BE2C (cell line): ENCODE measurements at regions not wholly inside any gene's neighbourhood (a gene's known extent, or its start where the extent isn't known, plus 50 kb on each side); places are given as distances from the start of the nearest gene placed in this dataset.

ENCODE experiments used
- DNase-seq: peaks from one replicate; pipeline ENCODE4 v3.0.0-alpha.2; 2020
- H3K27me3 ChIP-seq: fragments of 250-450 bp; sonication (Bioruptor Pico); 2 replicates; pipeline ENCODE4 v1.5.1; 2020; ENCODE audit warnings: mild to moderate bottlenecking
- H3K36me3 ChIP-seq: fragments of 250-450 bp; sonication (Bioruptor Pico); 2 replicates; pipeline ENCODE4 v1.5.1; 2020; ENCODE audit warnings: mild to moderate bottlenecking
- H3K4me1 ChIP-seq: fragments of 250-450 bp; sonication (Bioruptor Pico); 2 replicates; pipeline ENCODE4 v1.5.1; 2020
- H3K4me3 ChIP-seq: 2 replicates; pipeline ENCODE4 v1.5.1; 2011; ENCODE audit warnings: low read depth, low read length
- H3K9me3 ChIP-seq: fragments of 250-450 bp; sonication (Bioruptor Pico); 2 replicates; pipeline ENCODE4 v1.5.1; 2020
- TF ChIP-seq, protein P1 (sequence below): IDR thresholded peaks from 2 replicates; pipeline ENCODE4 v1.5.1; 2012; ENCODE audit warnings: mild to moderate bottlenecking, low read depth, low read length

DNA sequence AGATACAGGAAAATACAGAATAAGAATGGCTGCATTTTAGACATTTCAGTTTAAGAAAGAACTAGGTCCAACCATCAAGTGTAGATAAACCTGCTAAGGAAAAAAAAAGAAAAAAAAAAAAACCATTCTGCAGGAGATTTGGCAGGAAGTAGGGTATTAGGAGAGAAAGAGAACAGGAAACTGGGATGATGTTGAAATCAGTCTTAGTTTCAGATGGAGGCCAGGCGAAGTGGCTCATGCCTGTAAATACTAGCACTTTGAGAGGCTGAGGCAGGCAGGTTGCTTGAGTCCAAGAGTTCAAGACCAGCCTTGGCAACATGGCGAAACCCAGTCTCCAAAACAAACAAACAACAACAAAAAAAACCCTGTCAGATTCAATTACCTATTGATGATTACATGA is 120.2 kb downstream of the RAB11FIP2 start:
- no peaks in the 10 kb centered on the region for H3K36me3 ChIP-seq
- TF ChIP-seq, protein P1, sequence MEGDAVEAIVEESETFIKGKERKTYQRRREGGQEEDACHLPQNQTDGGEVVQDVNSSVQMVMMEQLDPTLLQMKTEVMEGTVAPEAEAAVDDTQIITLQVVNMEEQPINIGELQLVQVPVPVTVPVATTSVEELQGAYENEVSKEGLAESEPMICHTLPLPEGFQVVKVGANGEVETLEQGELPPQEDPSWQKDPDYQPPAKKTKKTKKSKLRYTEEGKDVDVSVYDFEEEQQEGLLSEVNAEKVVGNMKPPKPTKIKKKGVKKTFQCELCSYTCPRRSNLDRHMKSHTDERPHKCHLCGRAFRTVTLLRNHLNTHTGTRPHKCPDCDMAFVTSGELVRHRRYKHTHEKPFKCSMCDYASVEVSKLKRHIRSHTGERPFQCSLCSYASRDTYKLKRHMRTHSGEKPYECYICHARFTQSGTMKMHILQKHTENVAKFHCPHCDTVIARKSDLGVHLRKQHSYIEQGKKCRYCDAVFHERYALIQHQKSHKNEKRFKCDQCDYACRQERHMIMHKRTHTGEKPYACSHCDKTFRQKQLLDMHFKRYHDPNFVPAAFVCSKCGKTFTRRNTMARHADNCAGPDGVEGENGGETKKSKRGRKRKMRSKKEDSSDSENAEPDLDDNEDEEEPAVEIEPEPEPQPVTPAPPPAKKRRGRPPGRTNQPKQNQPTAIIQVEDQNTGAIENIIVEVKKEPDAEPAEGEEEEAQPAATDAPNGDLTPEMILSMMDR = no peak
- no peaks in the 10 kb centered on the region for H3K4me1 ChIP-seq
- DNase-seq = no peak
- peaks cover 4% of the 10 kb centered on the region; the same call in 1 of the 2 replicates for H3K27me3 ChIP-seq
- no peaks in the 10 kb centered on the region for H3K9me3 ChIP-seq
- no peak overlapping the region for H3K4me3 ChIP-seq

DNA sequence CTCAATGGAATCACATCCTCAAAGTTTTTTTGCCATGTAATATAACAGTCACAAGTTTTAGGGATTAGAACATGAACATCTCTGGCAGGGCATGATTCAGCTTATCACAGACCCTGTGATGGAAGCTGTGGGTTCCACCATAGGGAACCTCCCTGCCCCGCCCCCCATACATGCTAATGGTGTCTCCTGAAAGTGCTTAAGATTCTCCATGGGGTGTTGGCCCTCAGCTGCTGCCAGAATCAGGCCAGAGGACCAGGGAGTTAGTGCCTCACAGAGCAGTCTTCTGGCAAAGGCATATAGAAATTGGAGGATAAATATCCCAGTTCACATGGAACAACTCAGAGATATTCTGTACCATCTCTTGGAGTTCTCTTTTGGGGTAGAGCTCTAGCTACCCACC is 119.4 kb downstream of the RAB11FIP2 start:
- Histone ChIP-seq H3K9me3 (no peaks in the 10 kb centered on the region), H3K4me3 (no peak overlapping the region), H3K36me3 (no peaks in the 10 kb centered on the region), H3K27me3 (no peaks in the 10 kb centered on the region), H3K4me1 (no peaks in the 10 kb centered on the region)
- TF ChIP-seq, protein P1 = no peak
- no peak for DNase-seq

DNA sequence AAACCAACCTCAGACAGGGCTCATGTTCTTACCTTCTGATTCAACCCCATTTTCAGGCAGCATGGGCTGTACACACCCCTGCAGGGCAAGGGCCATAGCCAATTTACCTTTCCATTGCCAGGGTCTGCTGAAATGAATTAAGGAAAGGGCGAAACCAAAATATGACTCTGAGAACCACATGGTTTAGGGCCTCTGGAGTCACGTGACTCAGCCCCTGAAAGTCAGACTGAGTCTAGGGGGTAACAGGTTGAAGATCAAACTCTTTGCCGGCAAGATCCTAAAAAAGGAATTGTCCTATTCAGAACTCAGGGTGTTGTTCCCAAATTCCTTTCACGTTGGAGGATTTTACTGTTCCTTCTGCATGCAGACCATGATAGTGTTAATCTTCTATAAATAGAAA is 118.9 kb downstream of the RAB11FIP2 start:
- TF ChIP-seq, protein P1 = no peak
- no peaks in the 10 kb centered on the region for H3K4me1 ChIP-seq
- no peak overlapping the region for H3K4me3 ChIP-seq

DNA sequence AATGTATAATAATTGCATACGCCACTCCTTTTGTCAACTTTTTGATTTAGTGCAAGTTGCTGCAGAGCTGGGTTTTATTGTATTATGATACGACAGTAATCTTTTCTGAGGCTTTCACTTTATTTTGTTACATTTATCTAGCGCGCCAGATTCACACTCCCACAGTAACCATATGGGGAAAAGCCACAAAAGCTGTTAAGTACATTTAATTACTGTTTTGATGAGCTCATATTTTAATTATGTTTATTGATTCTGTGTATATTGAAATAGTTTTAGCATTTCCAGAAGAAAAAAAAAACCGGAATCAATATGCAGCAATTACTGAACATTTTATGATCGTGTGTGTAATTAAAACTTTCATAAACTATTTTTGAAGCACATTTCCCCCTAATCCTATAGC is 118.5 kb downstream of the RAB11FIP2 start:
- Histone ChIP-seq H3K4me1 (no peaks in the 10 kb centered on the region), H3K27me3 (no peaks in the 10 kb centered on the region), H3K4me3 (no peak overlapping the region), H3K36me3 (no peaks in the 10 kb centered on the region), H3K9me3 (no peaks in the 10 kb centered on the region)
- TF ChIP-seq, protein P1 = no peak
- DNase-seq = no peak

More for the DNA sequence above, 118.9 kb downstream of the RAB11FIP2 start:
- H3K9me3 ChIP-seq = no peaks in the 10 kb centered on the region
- DNase-seq = no peak
- H3K27me3 ChIP-seq = no peaks in the 10 kb centered on the region
- H3K36me3 ChIP-seq = no peaks in the 10 kb centered on the region

DNA sequence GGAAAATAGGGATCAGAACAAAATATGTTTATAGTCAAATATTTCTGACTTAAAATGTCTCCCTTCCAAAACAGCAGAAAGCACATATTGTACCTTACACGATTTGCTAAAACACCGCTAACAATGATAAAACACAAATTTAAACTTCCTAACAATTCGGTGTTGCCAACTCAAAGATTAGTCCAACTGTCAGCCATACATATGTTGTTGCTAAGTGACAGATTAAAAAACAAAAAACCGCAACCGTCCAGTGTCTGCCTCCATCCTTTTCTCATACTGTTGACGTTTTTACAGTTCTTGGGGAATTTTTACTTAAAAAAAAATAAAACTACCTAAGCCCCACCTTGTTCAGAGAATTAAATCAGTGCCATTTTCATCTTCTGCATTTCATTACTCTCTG is 118.0 kb downstream of the RAB11FIP2 start:
- TF ChIP-seq, protein P1 = no peak
- no peak overlapping the region for H3K4me3 ChIP-seq
- no peak for DNase-seq

DNA sequence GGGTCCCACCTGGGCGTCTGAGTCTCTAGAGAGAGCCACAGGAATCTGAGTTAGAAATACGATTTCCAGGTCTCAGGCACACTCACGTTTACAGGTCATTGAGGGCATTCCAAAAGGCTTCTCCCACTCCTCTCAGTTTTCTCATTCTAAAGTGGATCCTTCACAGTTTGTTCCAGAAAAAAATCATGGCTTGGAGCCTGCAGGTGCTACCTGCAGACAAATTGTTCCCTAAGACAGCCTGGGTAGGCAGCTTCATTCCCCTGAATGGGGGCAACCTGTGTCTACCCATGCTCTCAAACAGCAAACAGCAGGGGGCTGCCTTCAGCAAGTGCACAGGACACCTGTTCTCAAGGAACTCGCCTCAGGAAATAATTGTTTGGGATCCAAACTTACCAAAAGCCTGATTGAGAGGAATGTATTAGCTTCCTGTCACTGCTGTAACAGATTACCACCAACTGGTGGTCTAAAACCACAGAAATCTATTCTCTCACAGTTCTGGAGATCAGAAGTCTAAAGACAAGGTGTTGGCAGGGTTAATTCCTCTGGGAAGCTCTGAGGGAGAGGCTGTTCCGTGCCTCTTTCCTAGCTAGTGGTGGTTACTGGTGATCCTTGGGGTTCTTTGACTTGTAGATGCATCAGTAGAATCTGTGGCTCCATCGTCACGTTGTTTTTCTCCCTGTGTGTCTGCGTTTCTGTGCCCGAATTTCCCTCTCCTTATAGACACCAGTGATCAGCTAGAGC is 117.2 kb downstream of the RAB11FIP2 start:
- H3K4me1 ChIP-seq = no peaks in the 10 kb centered on the region
- TF ChIP-seq, protein P1 = peak; percentile 18; the same call in 1 of the 2 replicates
- H3K27me3 ChIP-seq = no peaks in the 10 kb centered on the region
- H3K36me3 ChIP-seq = no peaks in the 10 kb centered on the region
- no peak overlapping the region for H3K4me3 ChIP-seq
- no peaks in the 10 kb centered on the region for H3K9me3 ChIP-seq
- no peak for DNase-seq

More for the DNA sequence above, 118.0 kb downstream of the RAB11FIP2 start:
- H3K36me3 ChIP-seq = no peaks in the 10 kb centered on the region
- H3K9me3 ChIP-seq = no peaks in the 10 kb centered on the region
- H3K4me1 ChIP-seq = no peaks in the 10 kb centered on the region
- H3K27me3 ChIP-seq = no peaks in the 10 kb centered on the region
